ENCODE measurements at regions not wholly inside any gene's neighbourhood (a gene's known extent, or its start where the extent isn't known, plus 50 kb on each side); places are given as distances from the start of the nearest gene placed in this dataset.

GRCh38 chr10:109593682-109594081 is 329.6 kb downstream of the XPNPEP1 start:
- no peak overlapping the region for H3K4me2 ChIP-seq (ENCODE audit: low read length)
- no peaks in the 10 kb centered on the region for H3K79me2 ChIP-seq (replicated peaks; ENCODE audit: insufficient read depth, low read length)
- no peaks in the 10 kb centered on the region for H3K36me3 ChIP-seq (ENCODE audit: insufficient read depth, low read length)
- no peaks in the 10 kb centered on the region for H4K20me1 ChIP-seq (ENCODE audit: insufficient read depth)
- no peaks in the 10 kb centered on the region for H3F3A ChIP-seq (ENCODE audit: insufficient read depth, low read length, poor library complexity, severe bottlenecking)
- H3K9me3 ChIP-seq (ENCODE audit: low read length), result no peaks in the 10 kb centered on the region
- H3K27me3 ChIP-seq (ENCODE audit: insufficient read depth, low read depth, low read length), result no peaks in the 10 kb centered on the region
- no peak overlapping the region for H3K9ac ChIP-seq (ENCODE audit: low read length)
- H2AFZ ChIP-seq (ENCODE audit: low read depth, low read length), result no peak overlapping the region
- no peak overlapping the region for H3K27ac ChIP-seq (ENCODE audit: low read length)
- H3K4me3 ChIP-seq (ENCODE audit: low read length), result no peak overlapping the region
- H3K9me2 ChIP-seq (ENCODE audit: insufficient read depth, low read length), result no peaks in the 10 kb centered on the region
- no peak for TF ChIP-seq MXI1 (conservative IDR thresholded peaks at IDR 0.05; ENCODE audit: poor library complexity, severe bottlenecking)
- no peak for TF ChIP-seq POLR2AphosphoS5 (IDR thresholded peaks at IDR 0.05)
- no peak for TF ChIP-seq SMC3 (conservative IDR thresholded peaks at IDR 0.05; ENCODE audit: poor library complexity)
- TF ChIP-seq REST (IDR thresholded peaks at IDR 0.05; ENCODE audit: borderline replicate concordance), result no peak
- no peak for TF ChIP-seq RAD21 (conservative IDR thresholded peaks at IDR 0.05)
- no peak for TF ChIP-seq EP300 (conservative IDR thresholded peaks at IDR 0.05; ENCODE audit: poor library complexity, severe bottlenecking)

- Histone ChIP-seq H3K36me3 (ENCODE audit: insufficient read depth, low read length) (no peaks in the 10 kb centered on the region), H3F3A (ENCODE audit: insufficient read depth, low read length, poor library complexity, severe bottlenecking) (no peaks in the 10 kb centered on the region), H3K9ac (ENCODE audit: low read length) (no peak overlapping the region), H2AFZ (ENCODE audit: low read depth, low read length) (no peak overlapping the region), H3K9me2 (ENCODE audit: insufficient read depth, low read length) (no peaks in the 10 kb centered on the region), H3K79me2 (replicated peaks; ENCODE audit: insufficient read depth, low read length) (no peaks in the 10 kb centered on the region), H4K20me1 (ENCODE audit: insufficient read depth) (no peaks in the 10 kb centered on the region), H3K4me3 (ENCODE audit: low read length) (no peak overlapping the region), H3K27ac (ENCODE audit: low read length) (no peak overlapping the region), H3K4me2 (ENCODE audit: low read length) (no peak overlapping the region), H3K27me3 (ENCODE audit: insufficient read depth, low read depth, low read length) (no peaks in the 10 kb centered on the region), H3K9me3 (ENCODE audit: low read length) (no peaks in the 10 kb centered on the region)
- TF ChIP-seq EP300 (conservative IDR thresholded peaks at IDR 0.05; ENCODE audit: poor library complexity, severe bottlenecking) (no peak), SMC3 (conservative IDR thresholded peaks at IDR 0.05; ENCODE audit: poor library complexity) (no peak), MXI1 (conservative IDR thresholded peaks at IDR 0.05; ENCODE audit: poor library complexity, severe bottlenecking) (no peak), RAD21 (conservative IDR thresholded peaks at IDR 0.05) (no peak), TAF1 (IDR thresholded peaks at IDR 0.05; ENCODE audit: low read depth) (no peak), CTCF (IDR thresholded peaks at IDR 0.05; ENCODE audit: poor library complexity, severe bottlenecking) (no peak), EZH2 (IDR thresholded peaks at IDR 0.05; ENCODE audit: borderline replicate concordance, insufficient read depth, low read length, poor library complexity, severe bottlenecking) (no peak), POLR2AphosphoS5 (IDR thresholded peaks at IDR 0.05) (no peak), REST (IDR thresholded peaks at IDR 0.05; ENCODE audit: borderline replicate concordance) (no peak)
Observed at GRCh38 chr10:109592391-109592790, 330.9 kb downstream of the XPNPEP1 start.
